RWPE2 (cell line): ENCODE measurements at regions not wholly inside any gene's neighbourhood (a gene's known extent, or its start where the extent isn't known, plus 50 kb on each side); places are given as distances from the start of the nearest gene placed in this dataset.
A peak's percentile ranks its signal among the peaks of the same experiment; 100 is the strongest.
"Not testable (repeated sequence)": the region's sequence is repeated elsewhere in the genome, so short reads cannot be mapped to it uniquely, and the experiment has no call there.

Experiments
- ATAC-seq: fragments of 200-7000 bp; cut with Tn5 transposase; 3 replicates; pipeline ENCODE4 v1.9.1; 2021; ENCODE audit warnings: low read depth
- DNase-seq: peaks from one replicate; pipeline ENCODE4 v3.0.0-alpha.2; 2020; ENCODE audit warnings: low spot score
- H3K27ac ChIP-seq: fragments of 450-650 bp; 2 replicates; pipeline ENCODE4 v1.5.1; 2017; ENCODE audit warnings: mild to moderate bottlenecking; ENCODE audit not compliant: poor library complexity, severe bottlenecking
- H3K27me3 ChIP-seq: fragments of 250-450 bp; sonication (Bioruptor Pico); 2 replicates; pipeline ENCODE4 v1.5.1; 2021; ENCODE audit warnings: mild to moderate bottlenecking, moderate library complexity; ENCODE audit not compliant: insufficient read depth, poor library complexity, severe bottlenecking
- H3K36me3 ChIP-seq: fragments of 250-450 bp; sonication (Bioruptor Pico); 2 replicates; pipeline ENCODE4 v1.5.1; 2020; ENCODE audit warnings: low read depth, mild to moderate bottlenecking, moderate library complexity
- H3K4me1 ChIP-seq: fragments of 250-450 bp; sonication (Bioruptor Pico); 2 replicates; pipeline ENCODE4 v1.5.1; 2021; ENCODE audit warnings: mild to moderate bottlenecking, moderate library complexity; ENCODE audit not compliant: insufficient read depth, poor library complexity, severe bottlenecking
- H3K4me3 ChIP-seq: fragments of 250-450 bp; sonication (Bioruptor Pico); 2 replicates; pipeline ENCODE4 v1.5.1; 2021; ENCODE audit warnings: mild to moderate bottlenecking, moderate library complexity; ENCODE audit not compliant: severe bottlenecking
- H3K9me3 ChIP-seq: fragments of 250-450 bp; sonication (Bioruptor Pico); 2 replicates; pipeline ENCODE4 v1.5.1; 2021; ENCODE audit warnings: mild to moderate bottlenecking, moderate library complexity; ENCODE audit not compliant: severe bottlenecking
- CTCF ChIP-seq: fragments of 450-650 bp; IDR thresholded peaks from one replicate; pipeline ENCODE4 v1.5.1; 2017; ENCODE audit warnings: mild to moderate bottlenecking, moderate library complexity; ENCODE audit not compliant: poor library complexity, severe bottlenecking

GRCh38 chr1:815147-815922 is 108.4 kb upstream of the SAMD11 start:
- not testable (repeated sequence) for H3K4me1 ChIP-seq, DNase-seq, H3K4me3 ChIP-seq, H3K36me3 ChIP-seq, H3K27me3 ChIP-seq, H3K27ac ChIP-seq, H3K9me3 ChIP-seq, ATAC-seq

GRCh38 chr1:817071-817599 is 106.6 kb upstream of the SAMD11 start:
- ATAC-seq, result peak; percentile 92
- DNase-seq, H3K9me3 ChIP-seq, H3K27me3 ChIP-seq, H3K4me1 ChIP-seq, H3K4me3 ChIP-seq, H3K36me3 ChIP-seq: not testable (repeated sequence)
- H3K27ac ChIP-seq, result peak overlapping the region; percentile 52

GRCh38 chr1:817658-818617 is 105.8 kb upstream of the SAMD11 start:
- not testable (repeated sequence) for H3K9me3 ChIP-seq, H3K27me3 ChIP-seq, DNase-seq, H3K36me3 ChIP-seq, ATAC-seq, H3K4me1 ChIP-seq, H3K4me3 ChIP-seq
- H3K27ac ChIP-seq, result peak overlapping the region; percentile 52

- H3K27me3 ChIP-seq, result no peaks in the 10 kb centered on the region
- no peaks in the 10 kb centered on the region for H3K36me3 ChIP-seq
- no peak overlapping the region for H3K27ac ChIP-seq
Measured at GRCh38 chr1:818618-819291, 105.0 kb upstream of the SAMD11 start.

GRCh38 chr1:820962-821361 is 102.8 kb upstream of the SAMD11 start:
- no peak for ATAC-seq
- TF ChIP-seq CTCF, result no peak
- Histone ChIP-seq H3K4me1 (no peaks in the 10 kb centered on the region), H3K9me3 (no peaks in the 10 kb centered on the region), H3K36me3 (no peaks in the 10 kb centered on the region), H3K27me3 (no peaks in the 10 kb centered on the region), H3K27ac (no peak overlapping the region), H3K4me3 (no peak overlapping the region)
- no peak for DNase-seq

More at GRCh38 chr1:818618-819291, 105.0 kb upstream of the SAMD11 start:
- Histone ChIP-seq H3K9me3 (no peaks in the 10 kb centered on the region), H3K4me1 (no peaks in the 10 kb centered on the region), H3K4me3 (no peak overlapping the region)
- no peak for TF ChIP-seq CTCF
- DNase-seq (no peak), ATAC-seq (no peak)

- H3K27ac ChIP-seq, result peak overlapping the region; percentile 26
Measured at GRCh38 chr1:826808-827207, 96.9 kb upstream of the SAMD11 start.

GRCh38 chr1:827211-828063 is 96.3 kb upstream of the SAMD11 start:
- ATAC-seq, result peak; percentile 85
- H3K4me3 ChIP-seq, result peak overlapping the region; percentile 71

More at GRCh38 chr1:826808-827207, 96.9 kb upstream of the SAMD11 start:
- ATAC-seq, result peak; percentile 61
- peak overlapping the region; percentile 25 for H3K4me3 ChIP-seq
- not testable (repeated sequence) for DNase-seq, H3K27me3 ChIP-seq, H3K4me1 ChIP-seq, H3K36me3 ChIP-seq, H3K9me3 ChIP-seq

GRCh38 chr1:829324-829723 is 94.4 kb upstream of the SAMD11 start:
- H3K36me3 ChIP-seq, H3K9me3 ChIP-seq, H3K27me3 ChIP-seq, H3K27ac ChIP-seq, H3K4me3 ChIP-seq, H3K4me1 ChIP-seq, ATAC-seq, DNase-seq: not testable (repeated sequence)

More at GRCh38 chr1:827211-828063, 96.3 kb upstream of the SAMD11 start:
- H3K36me3 ChIP-seq, H3K9me3 ChIP-seq, H3K27me3 ChIP-seq, H3K4me1 ChIP-seq: not testable (repeated sequence)
- H3K27ac ChIP-seq, result peak overlapping the region; percentile 26
- peak; percentile 86 for DNase-seq
